NB4 (cell line): ENCODE measurements at regions not wholly inside any gene's neighbourhood (a gene's known extent, or its start where the extent isn't known, plus 50 kb on each side); places are given as distances from the start of the nearest gene placed in this dataset.

Experiments used
- CTCF ChIP-seq: IDR thresholded peaks from one replicate; pipeline ENCODE4 v1.5.1; 2012; ENCODE audit warnings: low read depth, low read length
- MYC ChIP-seq: IDR thresholded peaks from 2 replicates; pipeline ENCODE4 v1.6.1; 2011; ENCODE audit warnings: low read depth, low read length
- POLR2A ChIP-seq: IDR thresholded peaks from 2 replicates; pipeline ENCODE4 v1.6.1; 2011; ENCODE audit warnings: mild to moderate bottlenecking; ENCODE audit not compliant: insufficient read length; ENCODE audit errors: extremely low read depth
- TF ChIP-seq, protein P1 (sequence below): IDR thresholded peaks from 2 replicates; pipeline ENCODE4 v1.6.1; 2011; ENCODE audit warnings: low read depth, low read length

DNA sequence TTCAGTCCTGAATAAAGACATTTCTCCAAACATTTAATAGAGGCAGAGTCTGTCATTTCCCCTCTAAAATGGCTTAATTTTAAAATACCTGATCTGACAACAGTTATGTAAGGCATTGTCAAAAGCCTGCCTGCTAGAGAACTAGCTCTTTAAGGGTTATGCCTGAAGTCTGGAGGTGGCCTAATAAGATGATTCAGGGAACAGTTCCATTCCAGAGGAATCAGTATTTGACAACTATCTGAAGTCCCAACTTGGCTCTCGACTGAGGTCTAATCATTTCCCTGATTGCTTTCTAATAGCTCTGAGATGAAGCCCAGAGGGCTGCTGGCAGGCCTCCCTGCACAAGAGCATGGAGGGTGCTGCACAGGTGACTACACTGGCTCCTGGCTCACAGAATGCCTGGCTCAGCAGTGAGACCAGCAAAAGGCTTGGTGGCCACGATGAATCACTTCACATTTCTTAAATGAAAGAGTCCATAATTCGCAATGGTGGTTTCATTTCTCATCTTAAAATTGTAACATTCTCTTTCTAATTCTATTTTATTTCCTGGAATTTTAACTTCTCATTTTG is 509.6 kb upstream of the POM121L12 start:
- no peak for TF ChIP-seq CTCF
- TF ChIP-seq, protein P1, sequence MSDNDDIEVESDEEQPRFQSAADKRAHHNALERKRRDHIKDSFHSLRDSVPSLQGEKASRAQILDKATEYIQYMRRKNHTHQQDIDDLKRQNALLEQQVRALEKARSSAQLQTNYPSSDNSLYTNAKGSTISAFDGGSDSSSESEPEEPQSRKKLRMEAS: no peak
- TF ChIP-seq POLR2A: no peak
- no peak for TF ChIP-seq MYC
